D341Med (cell line): ENCODE measurements at regions not wholly inside any gene's neighbourhood (a gene's known extent, or its start where the extent isn't known, plus 50 kb on each side); places are given as distances from the start of the nearest gene placed in this dataset.

Experiments used
- DNase-seq: peaks from one replicate; pipeline ENCODE4 v3.0.0; 2012; ENCODE audit warnings: low spot score

GRCh38 chr2:195495966-195496365 is 161.1 kb upstream of the SLC39A10 start:
- no peak for DNase-seq

GRCh38 chr2:195495351-195495750 is 161.7 kb upstream of the SLC39A10 start:
- DNase-seq = no peak

- no peak for DNase-seq
Observed at GRCh38 chr2:195494451-195494850, 162.6 kb upstream of the SLC39A10 start.

DNA sequence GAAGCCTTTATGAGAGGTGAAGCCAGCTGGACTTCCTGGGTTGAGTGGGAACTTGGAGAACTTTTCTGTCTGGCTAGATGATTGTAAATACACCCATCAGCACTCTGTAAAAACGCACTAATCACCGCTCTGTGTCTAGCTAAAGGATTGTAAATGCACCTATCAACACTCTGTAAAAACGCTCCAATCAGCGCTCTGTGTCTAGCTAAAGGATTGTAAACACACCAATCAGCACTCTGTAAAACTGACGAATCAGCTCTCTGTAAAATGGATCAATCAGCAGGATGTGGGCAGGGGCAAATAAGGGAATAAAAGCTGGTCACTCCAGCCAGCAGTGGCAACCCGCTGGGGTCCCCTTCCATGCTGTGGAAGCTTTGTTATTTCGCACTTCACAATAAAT is 163.6 kb upstream of the SLC39A10 start:
- DNase-seq = no peak

DNA sequence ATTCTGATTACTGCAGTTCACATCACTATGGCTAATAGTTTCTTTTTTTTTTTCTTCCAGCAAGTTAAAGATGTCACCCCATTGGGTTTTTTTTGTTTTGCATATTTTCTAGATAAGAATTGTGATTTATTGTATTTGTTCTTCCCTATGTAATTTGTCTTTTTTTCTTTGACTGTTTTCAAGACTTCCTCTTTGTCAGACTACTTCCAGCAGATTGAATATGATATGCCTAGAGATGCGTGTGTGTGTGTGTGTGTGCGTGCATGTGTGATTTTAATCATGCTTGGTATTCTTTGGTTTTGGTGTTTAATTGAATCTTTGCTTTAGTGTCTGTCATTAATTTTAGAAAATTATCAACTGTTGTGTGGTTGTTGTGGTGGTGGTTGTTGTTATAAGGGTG is 166.7 kb upstream of the SLC39A10 start:
- no peak for DNase-seq

DNA sequence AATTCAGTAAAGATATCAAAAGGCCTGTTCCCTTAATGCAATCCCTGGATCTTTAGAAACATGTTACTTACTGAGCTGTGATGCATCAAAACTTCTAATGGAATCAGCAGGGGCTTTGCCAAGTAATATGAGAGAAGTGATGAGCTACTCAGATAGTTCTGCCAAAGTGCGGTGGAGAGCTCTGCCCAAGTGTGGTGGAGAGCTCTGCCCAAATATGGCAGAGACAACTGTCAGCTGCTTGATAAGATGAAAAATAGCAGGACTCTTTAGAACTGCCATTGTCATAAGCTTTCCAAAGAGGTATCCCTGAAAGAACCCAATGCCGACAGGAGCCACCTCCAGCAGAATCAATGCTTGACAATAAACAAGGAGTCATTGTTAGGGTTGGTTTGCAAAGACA is 167.9 kb upstream of the SLC39A10 start:
- DNase-seq = no peak

- DNase-seq = no peak
Observed at GRCh38 chr2:195488567-195488966, 168.5 kb upstream of the SLC39A10 start.

DNA sequence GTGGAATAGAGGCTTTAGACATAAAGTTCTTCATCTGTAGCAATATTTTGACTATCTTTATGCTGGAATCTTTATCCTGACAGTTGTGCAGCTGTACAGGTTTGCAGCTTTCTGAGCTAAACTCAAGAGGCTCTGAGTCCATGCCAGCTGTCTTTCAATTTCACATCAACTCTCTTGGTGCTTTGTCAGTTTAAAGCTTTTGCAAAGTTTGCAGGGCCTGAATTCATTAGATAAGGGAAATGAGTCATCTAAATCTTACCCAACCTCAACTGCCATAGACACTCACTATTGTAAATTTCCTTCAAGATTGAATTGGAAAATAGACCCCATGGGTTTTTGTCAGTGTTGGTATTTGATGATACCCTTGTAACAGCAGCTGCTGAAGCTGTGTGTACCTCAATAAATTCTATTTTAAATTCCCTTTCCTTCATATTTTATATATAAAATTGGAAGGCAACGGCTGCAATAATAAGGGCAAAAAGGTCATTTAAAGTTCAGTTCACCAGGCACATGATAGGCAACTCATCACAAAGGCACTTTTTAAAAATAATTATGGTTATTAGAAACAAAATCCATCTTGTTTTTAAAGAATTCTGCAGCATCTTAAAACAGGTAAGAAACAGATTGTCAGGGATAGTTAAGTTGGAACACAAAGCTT is 169.9 kb upstream of the SLC39A10 start:
- DNase-seq = no peak

GRCh38 chr2:195486520-195486919 is 170.5 kb upstream of the SLC39A10 start:
- no peak for DNase-seq

- DNase-seq = no peak
Observed at GRCh38 chr2:195482010-195482409, 175.0 kb upstream of the SLC39A10 start.

DNA sequence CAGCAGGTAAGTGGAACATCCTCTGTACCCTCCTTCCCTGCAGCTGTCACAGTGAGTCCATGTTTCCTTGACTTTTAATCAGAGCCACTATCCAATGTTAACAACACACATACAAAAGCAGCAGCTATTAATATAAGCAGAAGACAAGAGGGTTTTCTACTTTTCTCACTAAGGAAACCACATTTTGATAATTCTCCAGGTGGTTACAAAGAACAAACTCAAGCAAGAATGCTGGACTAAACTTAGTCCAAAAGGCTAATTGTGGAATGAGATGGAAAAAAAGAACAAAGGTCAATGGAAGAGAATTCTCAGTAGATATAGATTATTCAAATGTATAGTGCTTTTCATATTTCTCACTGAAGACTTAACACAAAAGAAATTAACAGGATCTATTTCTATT is 176.9 kb upstream of the SLC39A10 start:
- DNase-seq = no peak

GRCh38 chr2:195479407-195479806 is 177.6 kb upstream of the SLC39A10 start:
- DNase-seq = no peak

DNA sequence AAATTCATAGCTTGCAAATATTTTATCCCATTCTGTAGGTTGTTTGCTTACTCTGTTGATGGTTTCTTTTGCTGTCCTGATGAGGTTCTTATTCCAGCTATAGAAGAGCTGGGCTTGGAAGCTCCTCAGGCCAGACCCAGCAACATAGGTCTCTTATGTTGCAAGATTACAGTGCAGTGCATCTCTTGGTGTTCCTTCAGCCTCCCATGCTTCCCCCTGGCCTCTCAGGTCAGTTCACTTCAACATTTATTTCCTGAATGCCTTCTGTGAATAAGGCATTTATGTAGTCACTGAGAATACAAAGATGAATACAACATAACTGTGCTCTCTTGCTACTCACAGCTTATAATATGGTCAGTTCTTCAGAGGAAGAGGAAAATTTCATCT is 179.0 kb upstream of the SLC39A10 start:
- no peak for DNase-seq

GRCh38 chr2:195477248-195477995 is 179.6 kb upstream of the SLC39A10 start:
- no peak for DNase-seq

- DNase-seq = no peak
Observed at GRCh38 chr2:195475336-195475735, 181.7 kb upstream of the SLC39A10 start.

DNA sequence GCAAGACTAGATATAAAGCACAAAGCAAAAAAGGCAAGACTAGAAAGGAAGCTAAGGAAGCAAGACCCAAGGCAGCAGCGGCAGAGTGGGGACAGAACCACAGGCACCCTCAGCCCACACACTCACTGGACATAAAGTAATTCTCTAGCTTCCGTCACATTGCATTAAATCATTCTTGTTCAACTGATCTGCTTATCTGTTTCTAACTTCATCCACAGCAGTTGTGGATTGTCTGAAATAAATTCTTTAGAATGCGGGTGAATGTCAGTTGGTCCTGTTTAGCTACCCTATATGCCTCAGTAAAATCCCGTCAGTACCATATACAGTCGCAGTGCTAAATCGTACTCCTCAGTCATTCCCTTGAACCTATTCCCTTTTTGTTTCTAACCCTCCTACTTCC is 183.2 kb upstream of the SLC39A10 start:
- DNase-seq = no peak

DNA sequence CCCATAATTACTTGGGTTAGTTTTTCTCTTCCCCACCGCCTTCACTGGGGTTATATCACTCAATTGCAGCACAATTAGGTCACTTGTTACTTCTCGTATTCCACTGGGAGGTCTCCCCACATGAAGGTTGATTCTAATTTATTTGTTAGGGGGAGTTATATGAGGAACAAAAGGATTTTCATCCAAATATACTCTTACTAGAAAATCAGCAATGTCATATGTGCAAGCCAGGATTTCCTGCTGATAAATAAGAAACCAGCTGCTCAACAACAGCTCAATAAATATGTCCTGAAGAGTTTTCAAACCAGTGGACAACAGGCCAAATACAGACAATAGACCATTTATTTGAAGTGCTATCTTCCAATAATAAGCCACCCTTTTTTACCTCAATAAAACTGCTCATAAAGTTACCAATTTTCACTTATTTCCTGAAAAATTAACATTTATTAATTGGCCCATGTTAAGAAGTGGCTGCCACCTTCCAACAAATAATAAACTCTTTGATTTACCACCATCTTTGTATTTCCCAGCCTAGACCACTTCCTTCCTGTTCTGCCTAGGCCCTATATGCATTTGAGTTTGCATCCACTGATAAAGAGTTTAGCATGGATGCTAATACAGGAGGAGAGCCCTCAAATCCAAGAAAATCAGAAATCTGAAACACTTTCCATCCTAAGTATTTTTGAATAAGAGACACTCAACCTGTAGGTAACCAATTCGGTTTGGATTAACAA is 184.4 kb upstream of the SLC39A10 start:
- DNase-seq = no peak

DNA sequence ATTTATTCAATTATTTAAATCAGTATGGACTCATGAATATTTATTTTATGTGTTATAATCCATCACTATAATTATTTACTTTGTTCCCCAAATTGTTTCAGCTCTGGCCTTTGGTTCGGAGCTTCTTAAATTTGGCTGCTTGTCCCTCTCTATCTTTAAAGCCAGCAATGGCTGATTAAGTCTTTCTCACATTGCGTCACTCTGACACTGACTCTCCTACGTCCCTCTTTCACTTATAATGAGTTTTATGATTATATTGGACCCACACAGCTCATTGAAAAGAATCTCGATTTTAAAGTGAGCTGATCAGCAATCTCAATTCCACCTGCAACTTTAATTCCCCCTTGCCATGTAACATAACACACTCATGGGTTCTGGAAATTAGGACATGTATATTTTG is 185.2 kb upstream of the SLC39A10 start:
- no peak for DNase-seq

DNA sequence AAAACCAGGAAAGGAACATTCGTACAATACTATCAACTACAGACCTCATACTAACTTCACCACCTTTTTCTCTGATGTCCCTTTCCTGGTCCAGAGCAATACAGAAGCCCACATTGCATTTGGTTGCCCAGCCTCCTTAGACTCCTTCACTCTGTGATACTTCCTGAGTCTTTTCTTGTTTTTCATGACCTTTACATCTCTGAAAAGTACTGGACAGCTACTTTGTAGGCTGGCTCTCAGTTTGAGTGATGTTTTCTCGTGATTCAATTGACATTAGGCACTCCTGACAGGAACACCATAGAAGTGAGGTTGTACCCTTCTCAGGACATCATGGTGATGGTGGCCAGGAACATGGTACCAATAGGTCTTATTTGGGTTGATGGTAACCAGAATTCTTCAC is 185.9 kb upstream of the SLC39A10 start:
- DNase-seq = no peak

GRCh38 chr2:195470622-195471021 is 186.4 kb upstream of the SLC39A10 start:
- DNase-seq = no peak

DNA sequence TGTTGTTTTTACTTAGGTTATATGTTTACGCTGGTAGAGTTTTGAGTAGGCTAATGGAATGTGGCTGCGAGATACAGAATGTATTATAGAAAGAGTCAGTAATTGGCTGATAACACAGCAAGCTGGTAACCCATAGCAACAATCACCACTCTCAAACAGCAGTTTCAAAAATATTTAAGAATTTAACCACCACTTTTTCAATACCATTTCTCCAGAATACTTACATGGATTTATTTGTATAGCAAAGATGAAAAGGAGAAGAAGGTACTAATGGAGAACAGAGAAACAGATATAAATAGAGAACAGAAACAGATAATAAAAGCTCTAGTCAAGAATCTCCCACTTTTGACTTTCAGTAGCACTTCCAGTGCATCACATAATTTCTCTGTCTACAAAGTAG is 188.3 kb upstream of the SLC39A10 start:
- no peak for DNase-seq

- DNase-seq = no peak
Observed at GRCh38 chr2:195466427-195466826, 190.6 kb upstream of the SLC39A10 start.

GRCh38 chr2:195461010-195461409 is 196.0 kb upstream of the SLC39A10 start:
- no peak for DNase-seq
